ENCODE measurements at regions not wholly inside any gene's neighbourhood (a gene's known extent, or its start where the extent isn't known, plus 50 kb on each side); places are given as distances from the start of the nearest gene placed in this dataset.
"Not testable (repeated sequence)": the region's sequence is repeated elsewhere in the genome, so short reads cannot be mapped to it uniquely, and the experiment has no call there.

DNA sequence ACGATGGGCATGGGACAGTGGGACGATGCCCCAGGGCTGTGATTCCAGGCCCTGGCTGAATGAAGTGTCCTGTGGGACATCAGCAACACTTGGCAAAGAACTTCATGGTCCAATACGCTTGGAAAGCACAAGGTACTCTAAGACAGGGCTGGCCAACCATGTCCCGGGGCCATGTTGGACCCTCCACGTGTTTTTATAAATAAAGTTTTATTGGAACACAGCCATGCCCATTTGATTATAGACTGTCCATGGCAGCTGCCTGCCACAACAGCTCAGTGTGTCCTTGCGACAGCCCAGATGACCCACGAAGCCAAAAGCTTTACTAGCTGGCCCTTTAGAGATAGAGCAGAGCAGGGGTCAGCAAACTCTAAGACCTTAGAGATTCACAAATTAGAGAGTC lies 282.1 kb downstream of the C16orf95 start:
- Histone ChIP-seq H3K36me3 (no peaks in the 10 kb centered on the region), H3K4me3 (no peak overlapping the region), H3K27me3 (peaks cover 0 to 18% of the 10 kb centered on the region in 2 donors), H3K27ac (no peak overlapping the region), H3K4me1 (no peaks in the 10 kb centered on the region), H3K9me3 (no peaks in the 10 kb centered on the region)
- TF ChIP-seq POLR2A (IDR thresholded peaks at IDR 0.05) (no peak), POLR2AphosphoS5 (IDR thresholded peaks at IDR 0.05) (no peak)
- TF ChIP-seq, protein P1, sequence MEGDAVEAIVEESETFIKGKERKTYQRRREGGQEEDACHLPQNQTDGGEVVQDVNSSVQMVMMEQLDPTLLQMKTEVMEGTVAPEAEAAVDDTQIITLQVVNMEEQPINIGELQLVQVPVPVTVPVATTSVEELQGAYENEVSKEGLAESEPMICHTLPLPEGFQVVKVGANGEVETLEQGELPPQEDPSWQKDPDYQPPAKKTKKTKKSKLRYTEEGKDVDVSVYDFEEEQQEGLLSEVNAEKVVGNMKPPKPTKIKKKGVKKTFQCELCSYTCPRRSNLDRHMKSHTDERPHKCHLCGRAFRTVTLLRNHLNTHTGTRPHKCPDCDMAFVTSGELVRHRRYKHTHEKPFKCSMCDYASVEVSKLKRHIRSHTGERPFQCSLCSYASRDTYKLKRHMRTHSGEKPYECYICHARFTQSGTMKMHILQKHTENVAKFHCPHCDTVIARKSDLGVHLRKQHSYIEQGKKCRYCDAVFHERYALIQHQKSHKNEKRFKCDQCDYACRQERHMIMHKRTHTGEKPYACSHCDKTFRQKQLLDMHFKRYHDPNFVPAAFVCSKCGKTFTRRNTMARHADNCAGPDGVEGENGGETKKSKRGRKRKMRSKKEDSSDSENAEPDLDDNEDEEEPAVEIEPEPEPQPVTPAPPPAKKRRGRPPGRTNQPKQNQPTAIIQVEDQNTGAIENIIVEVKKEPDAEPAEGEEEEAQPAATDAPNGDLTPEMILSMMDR (IDR thresholded peaks at IDR 0.05) = no peak
- DNase-seq (ENCODE audit: low spot score in 2 of 2) = no peak
- intact Hi-C loops (cut with DNase I; ENCODE audit: low total_unique reads) = no loop called here

GRCh38 chr16:87037012-87037411 lies 280.2 kb downstream of the C16orf95 start:
- intact Hi-C loops (cut with DNase I; ENCODE audit: low total_unique reads) = no loop called here
- Histone ChIP-seq H3K36me3 (no peaks in the 10 kb centered on the region), H3K4me3 (no peak overlapping the region), H3K4me1 (no peaks in the 10 kb centered on the region), H3K27ac (no peak overlapping the region), H3K9me3 (no peaks in the 10 kb centered on the region), H3K27me3 (peaks cover 0 to 36% of the 10 kb centered on the region in 2 donors)
- no peak for DNase-seq (ENCODE audit: low spot score in 2 of 2)
- TF ChIP-seq, protein P1 (IDR thresholded peaks at IDR 0.05) = no peak
- TF ChIP-seq POLR2AphosphoS5 (IDR thresholded peaks at IDR 0.05) (no peak), POLR2A (IDR thresholded peaks at IDR 0.05) (no peak)

GRCh38 chr16:87038528-87038927 lies 278.7 kb downstream of the C16orf95 start:
- H3K4me1 ChIP-seq; DNase-seq (ENCODE audit: low spot score in 2 of 2); intact Hi-C loops (cut with DNase I; ENCODE audit: low total_unique reads); H3K4me3 ChIP-seq; H3K9me3 ChIP-seq; H3K27ac ChIP-seq; H3K36me3 ChIP-seq: not testable (repeated sequence)
- peaks cover 0 to 41% of the 10 kb centered on the region in 2 donors for H3K27me3 ChIP-seq

GRCh38 chr16:87040169-87041117 lies 276.7 kb downstream of the C16orf95 start:
- intact Hi-C loops (cut with DNase I; ENCODE audit: low total_unique reads) = no loop called here
- DNase-seq (ENCODE audit: low spot score in 2 of 2) = no peak

GRCh38 chr16:87041286-87041685 lies 275.9 kb downstream of the C16orf95 start:
- Histone ChIP-seq H3K9me3 (no peaks in the 10 kb centered on the region), H3K4me3 (no peak overlapping the region), H3K36me3 (no peaks in the 10 kb centered on the region), H3K4me1 (no peaks in the 10 kb centered on the region), H3K27me3 (peaks cover 0 to 41% of the 10 kb centered on the region in 2 donors), H3K27ac (no peak overlapping the region)
- intact Hi-C loops (cut with DNase I; ENCODE audit: low total_unique reads) = no loop called here
- TF ChIP-seq, protein P1 (IDR thresholded peaks at IDR 0.05) = no peak
- TF ChIP-seq POLR2A (IDR thresholded peaks at IDR 0.05) (no peak), POLR2AphosphoS5 (IDR thresholded peaks at IDR 0.05) (no peak)
- DNase-seq (ENCODE audit: low spot score in 2 of 2) = no peak

More at GRCh38 chr16:87040169-87041117, 276.7 kb downstream of the C16orf95 start:
- Histone ChIP-seq H3K4me1 (no peaks in the 10 kb centered on the region), H3K9me3 (no peaks in the 10 kb centered on the region), H3K36me3 (no peaks in the 10 kb centered on the region), H3K27ac (no peak overlapping the region), H3K4me3 (no peak overlapping the region), H3K27me3 (peaks cover 0 to 37% of the 10 kb centered on the region in 2 donors)
- TF ChIP-seq POLR2AphosphoS5 (IDR thresholded peaks at IDR 0.05) = no peak
- TF ChIP-seq, protein P1 (IDR thresholded peaks at IDR 0.05) = no peak
- no peak for TF ChIP-seq POLR2A (IDR thresholded peaks at IDR 0.05)
